ENCODE measurements at regions not wholly inside any gene's neighbourhood (a gene's known extent, or its start where the extent isn't known, plus 50 kb on each side); places are given as distances from the start of the nearest gene placed in this dataset.

DNA sequence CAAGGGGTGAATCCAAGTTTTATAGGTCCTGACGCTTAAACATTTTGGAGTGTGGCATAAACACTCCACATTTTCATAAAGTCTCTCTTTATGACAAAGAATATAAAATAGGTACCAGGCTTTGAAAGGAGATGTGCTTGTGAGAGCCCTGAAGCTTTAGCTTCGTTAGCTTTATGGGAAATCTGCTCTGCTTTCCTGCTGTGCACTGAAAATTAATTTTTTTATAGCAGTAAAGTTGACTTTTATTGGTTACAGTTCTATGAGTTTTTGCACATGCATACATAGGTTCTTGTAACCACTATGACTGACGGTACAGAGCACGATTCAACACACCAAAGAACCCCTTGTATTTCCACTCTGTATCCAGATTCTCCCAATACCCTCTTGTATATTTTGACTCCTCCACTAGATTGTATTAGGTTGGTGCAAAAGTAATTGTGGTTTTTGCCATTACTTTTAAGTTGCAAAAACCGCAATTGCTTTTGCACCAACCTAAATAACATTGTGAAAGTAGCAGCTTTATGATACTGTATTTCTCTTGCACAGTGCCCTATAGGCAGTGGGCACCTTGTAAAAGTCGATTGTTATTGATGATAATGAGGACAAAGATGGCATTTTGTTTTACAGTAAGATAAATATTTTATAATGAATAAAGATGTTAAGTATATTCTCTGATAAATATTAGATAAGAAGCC is 145.2 kb upstream of the AKIRIN2 start:
- no peak overlapping the region for H2AK5ac ChIP-seq (ENCODE audit: low read depth, low read length)
- H2AFZ ChIP-seq (ENCODE audit: low read length), result no peak overlapping the region
- H2BK120ac ChIP-seq (ENCODE audit: low read depth, low read length), result no peak overlapping the region
- H3K4me1 ChIP-seq (ENCODE audit: control insufficient read depth in 2 of 2, insufficient read depth in 1 of 2, low read depth in 1 of 2, low read length in 2 of 2), result no peaks in the 10 kb centered on the region
- H3K4ac ChIP-seq (ENCODE audit: low read length), result no peak overlapping the region
- no peak overlapping the region for H3K14ac ChIP-seq (ENCODE audit: low read length)
- WGBS, 2 donors (ENCODE audit: extremely low coverage in 2 of 2, insufficient read length in 2 of 2, insufficient replicate concordance in 1 of 2), result no CpG with 5 or more reads among the region's 6 CpGs
- no peak overlapping the region for H2BK12ac ChIP-seq (ENCODE audit: low read length)
- H3K27me3 ChIP-seq (ENCODE audit: control insufficient read depth in 3 of 3, insufficient read depth in 3 of 3, low read depth in 1 of 3, low read length in 3 of 3), result no peaks in the 10 kb centered on the region
- H3K36me3 ChIP-seq (replicated peaks in 1 of 2; ENCODE audit: control insufficient read depth in 2 of 2, insufficient read depth in 2 of 2, low read length in 2 of 2), result no peaks in the 10 kb centered on the region
- H2BK5ac ChIP-seq (ENCODE audit: low read length), result no peak overlapping the region
- H3K9me3 ChIP-seq (replicated peaks in 1 of 2; ENCODE audit: control insufficient read depth in 2 of 2, insufficient read depth in 1 of 2, low read depth in 1 of 2, low read length in 2 of 2), result no peaks in the 10 kb centered on the region
- no peak overlapping the region for H3K18ac ChIP-seq (ENCODE audit: low read length)
- H3K4me2 ChIP-seq (ENCODE audit: insufficient read depth, low read length, poor library complexity, severe bottlenecking), result no peak overlapping the region
- no peak overlapping the region for H4K91ac ChIP-seq (ENCODE audit: low read depth, low read length, poor library complexity)
- no peak overlapping the region for H3K27ac ChIP-seq (replicated peaks; ENCODE audit: low read length)
- H4K8ac ChIP-seq (ENCODE audit: low read depth, low read length), result no peak overlapping the region
- no peak for DNase-seq (ENCODE audit: low spot score)
- no peaks in the 10 kb centered on the region for H3K79me1 ChIP-seq (ENCODE audit: low read depth, low read length)
- no peak overlapping the region for H3K4me3 ChIP-seq (ENCODE audit: low read length in 2 of 2)
- H3K23ac ChIP-seq (ENCODE audit: low read depth, low read length, poor library complexity), result no peak overlapping the region
- H3K9ac ChIP-seq (ENCODE audit: low read depth, low read length, poor library complexity), result no peak overlapping the region
- H2BK15ac ChIP-seq (ENCODE audit: low read length), result no peak overlapping the region

DNA sequence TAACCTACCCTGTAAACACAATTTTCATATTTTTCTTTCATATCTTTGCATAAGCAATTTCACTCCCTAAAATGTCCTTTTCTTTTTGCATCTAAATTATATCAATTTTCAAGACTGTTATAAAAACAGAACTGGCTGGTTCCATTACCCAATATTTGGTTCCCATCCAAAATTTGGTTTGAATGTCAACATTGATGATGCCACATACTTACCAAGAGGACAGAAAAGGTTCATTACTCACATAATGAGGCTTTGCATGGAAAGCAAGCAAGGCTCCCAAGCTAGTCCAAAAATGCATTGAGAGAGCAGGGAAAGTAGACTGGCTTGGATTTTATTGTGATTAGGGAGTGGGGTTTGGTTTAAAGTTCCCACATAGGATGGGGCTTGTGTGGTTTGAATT is 144.4 kb upstream of the AKIRIN2 start:
- Histone ChIP-seq H3K27ac (replicated peaks; ENCODE audit: low read length) (no peak overlapping the region), H3K27me3 (ENCODE audit: control insufficient read depth in 3 of 3, insufficient read depth in 3 of 3, low read depth in 1 of 3, low read length in 3 of 3) (no peaks in the 10 kb centered on the region), H3K14ac (ENCODE audit: low read length) (no peak overlapping the region), H4K8ac (ENCODE audit: low read depth, low read length) (no peak overlapping the region), H3K36me3 (replicated peaks in 1 of 2; ENCODE audit: control insufficient read depth in 2 of 2, insufficient read depth in 2 of 2, low read length in 2 of 2) (no peaks in the 10 kb centered on the region), H4K91ac (ENCODE audit: low read depth, low read length, poor library complexity) (no peak overlapping the region), H3K4me3 (ENCODE audit: low read length in 2 of 2) (no peak overlapping the region), H3K18ac (ENCODE audit: low read length) (no peak overlapping the region), H3K4ac (ENCODE audit: low read length) (no peak overlapping the region), H2AK5ac (ENCODE audit: low read depth, low read length) (no peak overlapping the region), H3K23ac (ENCODE audit: low read depth, low read length, poor library complexity) (no peak overlapping the region), H3K4me1 (ENCODE audit: control insufficient read depth in 2 of 2, insufficient read depth in 1 of 2, low read depth in 1 of 2, low read length in 2 of 2) (no peaks in the 10 kb centered on the region), H3K9ac (ENCODE audit: low read depth, low read length, poor library complexity) (no peak overlapping the region), H2BK120ac (ENCODE audit: low read depth, low read length) (no peak overlapping the region), H3K9me3 (replicated peaks in 1 of 2; ENCODE audit: control insufficient read depth in 2 of 2, insufficient read depth in 1 of 2, low read depth in 1 of 2, low read length in 2 of 2) (no peaks in the 10 kb centered on the region), H2BK12ac (ENCODE audit: low read length) (no peak overlapping the region), H2AFZ (ENCODE audit: low read length) (no peak overlapping the region), H3K79me1 (ENCODE audit: low read depth, low read length) (no peaks in the 10 kb centered on the region), H3K4me2 (ENCODE audit: insufficient read depth, low read length, poor library complexity, severe bottlenecking) (no peak overlapping the region), H2BK5ac (ENCODE audit: low read length) (no peak overlapping the region), H2BK15ac (ENCODE audit: low read length) (no peak overlapping the region)
- DNase-seq (ENCODE audit: low spot score), result no peak

DNA sequence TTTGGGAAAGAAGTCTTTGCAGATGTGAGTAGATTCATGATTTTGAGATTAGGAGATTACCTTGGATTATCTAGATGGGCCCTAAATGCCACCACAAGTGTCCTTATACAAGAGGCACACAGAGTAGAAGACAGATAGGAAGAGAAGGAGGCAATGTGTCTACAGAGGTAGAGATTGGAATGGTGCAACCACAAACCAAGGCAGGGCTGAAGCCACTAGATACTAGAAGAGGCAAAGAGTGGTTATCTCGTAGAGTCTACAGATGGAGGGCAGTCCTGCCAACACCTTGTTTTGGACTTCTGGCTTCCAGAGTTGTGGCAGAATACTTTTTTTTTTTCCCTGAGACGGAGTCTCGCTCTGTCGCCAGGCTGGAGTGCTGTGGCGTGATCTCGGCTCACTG is 138.3 kb upstream of the AKIRIN2 start:
- Histone ChIP-seq H3K27ac (replicated peaks; ENCODE audit: low read length) (no peak overlapping the region), H3K4me1 (ENCODE audit: control insufficient read depth in 2 of 2, insufficient read depth in 1 of 2, low read depth in 1 of 2, low read length in 2 of 2) (no peaks in the 10 kb centered on the region), H3K27me3 (ENCODE audit: control insufficient read depth in 3 of 3, insufficient read depth in 3 of 3, low read depth in 1 of 3, low read length in 3 of 3) (no peaks in the 10 kb centered on the region), H3K18ac (ENCODE audit: low read length) (no peak overlapping the region), H3K4ac (ENCODE audit: low read length) (no peak overlapping the region), H3K9me3 (replicated peaks in 1 of 2; ENCODE audit: control insufficient read depth in 2 of 2, insufficient read depth in 1 of 2, low read depth in 1 of 2, low read length in 2 of 2) (no peaks in the 10 kb centered on the region), H4K91ac (ENCODE audit: low read depth, low read length, poor library complexity) (no peak overlapping the region), H3K79me1 (ENCODE audit: low read depth, low read length) (no peaks in the 10 kb centered on the region), H3K4me3 (ENCODE audit: low read length in 2 of 2) (no peak overlapping the region), H3K9ac (ENCODE audit: low read depth, low read length, poor library complexity) (no peak overlapping the region), H2BK120ac (ENCODE audit: low read depth, low read length) (no peak overlapping the region), H3K4me2 (ENCODE audit: insufficient read depth, low read length, poor library complexity, severe bottlenecking) (no peak overlapping the region), H4K8ac (ENCODE audit: low read depth, low read length) (no peak overlapping the region), H2AFZ (ENCODE audit: low read length) (no peak overlapping the region), H2BK5ac (ENCODE audit: low read length) (no peak overlapping the region), H2BK12ac (ENCODE audit: low read length) (no peak overlapping the region), H2AK5ac (ENCODE audit: low read depth, low read length) (no peak overlapping the region), H2BK15ac (ENCODE audit: low read length) (no peak overlapping the region), H3K14ac (ENCODE audit: low read length) (no peak overlapping the region), H3K23ac (ENCODE audit: low read depth, low read length, poor library complexity) (no peak overlapping the region), H3K36me3 (replicated peaks in 1 of 2; ENCODE audit: control insufficient read depth in 2 of 2, insufficient read depth in 2 of 2, low read length in 2 of 2) (no peaks in the 10 kb centered on the region)
- DNase-seq (ENCODE audit: low spot score), result no peak
- WGBS, 2 donors (ENCODE audit: extremely low coverage in 2 of 2, insufficient read length in 2 of 2, insufficient replicate concordance in 1 of 2), result no CpG with 5 or more reads among the region's 6 CpGs

DNA sequence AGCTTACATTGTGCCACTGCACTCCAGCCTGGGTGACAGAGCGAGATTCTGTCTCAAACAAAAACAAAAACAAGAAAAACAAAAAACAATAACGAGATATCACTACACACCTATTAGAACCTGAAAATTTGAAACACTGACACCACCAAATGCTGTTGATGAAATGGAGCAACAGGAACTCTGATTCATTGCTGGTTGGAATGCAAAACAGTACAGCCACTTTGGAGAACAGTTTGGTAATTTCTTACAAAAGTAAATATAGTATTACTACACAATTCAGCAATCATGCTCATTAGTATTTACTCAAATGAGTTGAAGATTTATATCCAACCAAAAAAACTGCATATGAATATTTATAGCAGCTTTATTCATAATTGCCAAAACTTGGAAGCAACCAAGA is 135.8 kb upstream of the AKIRIN2 start:
- no peak overlapping the region for H4K91ac ChIP-seq (ENCODE audit: low read depth, low read length, poor library complexity)
- no peak overlapping the region for H3K14ac ChIP-seq (ENCODE audit: low read length)
- no peaks in the 10 kb centered on the region for H3K4me1 ChIP-seq (ENCODE audit: control insufficient read depth in 2 of 2, insufficient read depth in 1 of 2, low read depth in 1 of 2, low read length in 2 of 2)

More for the DNA sequence above, 135.8 kb upstream of the AKIRIN2 start:
- H3K4me2 ChIP-seq (ENCODE audit: insufficient read depth, low read length, poor library complexity, severe bottlenecking), result no peak overlapping the region
- H3K27ac ChIP-seq (replicated peaks; ENCODE audit: low read length), result no peak overlapping the region
- H3K9ac ChIP-seq (ENCODE audit: low read depth, low read length, poor library complexity), result no peak overlapping the region
- no peak overlapping the region for H2BK12ac ChIP-seq (ENCODE audit: low read length)
- no peaks in the 10 kb centered on the region for H3K36me3 ChIP-seq (replicated peaks in 1 of 2; ENCODE audit: control insufficient read depth in 2 of 2, insufficient read depth in 2 of 2, low read length in 2 of 2)
- H2AFZ ChIP-seq (ENCODE audit: low read length), result no peak overlapping the region
- H3K79me1 ChIP-seq (ENCODE audit: low read depth, low read length), result no peaks in the 10 kb centered on the region
- H4K8ac ChIP-seq (ENCODE audit: low read depth, low read length), result no peak overlapping the region
- H2BK5ac ChIP-seq (ENCODE audit: low read length), result no peak overlapping the region
- H3K18ac ChIP-seq (ENCODE audit: low read length), result no peak overlapping the region
- H2BK15ac ChIP-seq (ENCODE audit: low read length), result no peak overlapping the region
- H2BK120ac ChIP-seq (ENCODE audit: low read depth, low read length), result no peak overlapping the region
- no CpG with 5 or more reads among the region's 2 CpGs for WGBS, 2 donors (ENCODE audit: extremely low coverage in 2 of 2, insufficient read length in 2 of 2, insufficient replicate concordance in 1 of 2)
- H3K9me3 ChIP-seq (replicated peaks in 1 of 2; ENCODE audit: control insufficient read depth in 2 of 2, insufficient read depth in 1 of 2, low read depth in 1 of 2, low read length in 2 of 2), result no peaks in the 10 kb centered on the region
- no peak overlapping the region for H3K23ac ChIP-seq (ENCODE audit: low read depth, low read length, poor library complexity)
- no peak overlapping the region for H2AK5ac ChIP-seq (ENCODE audit: low read depth, low read length)
- H3K4ac ChIP-seq (ENCODE audit: low read length), result no peak overlapping the region
- no peak overlapping the region for H3K4me3 ChIP-seq (ENCODE audit: low read length in 2 of 2)
- no peak for DNase-seq (ENCODE audit: low spot score)
- no peaks in the 10 kb centered on the region for H3K27me3 ChIP-seq (ENCODE audit: control insufficient read depth in 3 of 3, insufficient read depth in 3 of 3, low read depth in 1 of 3, low read length in 3 of 3)

Data from neuronal stem cell (in vitro differentiated cells).